IMR-90 (cell line): ENCODE measurements at regions not wholly inside any gene's neighbourhood (a gene's known extent, or its start where the extent isn't known, plus 50 kb on each side); places are given as distances from the start of the nearest gene placed in this dataset.

ENCODE experiments used
- ATAC-seq: fragments of 200-7000 bp; cut with Tn5 transposase; 2 replicates; pipeline ENCODE4 v1.9.1; 2020; ENCODE audit warnings: low read depth, mild to moderate bottlenecking, moderate library complexity
- BruUV-seq: library from RNA; stranded (reverse); fragments of 400-500 nt; replicated peaks from 2 replicates; lab custom pipeline; 2021; lab: Mats Ljungman, UMichigan
- CTCF ChIA-PET: fragments of 300-600 bp; formaldehyde crosslinking; extraction: SDS; loops from one replicate; lab custom pipeline; 2021; ENCODE audit warnings: antibody characterized with exemption; lab: Yijun Ruan, JAX
- POLR2A ChIA-PET: fragments of 300-600 bp; sonication (Branson Sonifier 250); formaldehyde crosslinking; loops from one replicate; lab custom pipeline; 2022; ENCODE audit warnings: antibody characterized with exemption; ENCODE audit not compliant: unreplicated experiment; lab: Charles Lee
- DNase-seq: peaks from one replicate; pipeline ENCODE4 v3.0.0; 2013
- H2AFZ ChIP-seq: replicated peaks from 2 replicates; pipeline ENCODE3; 2013; ENCODE audit warnings: low read length, mild to moderate bottlenecking; ENCODE audit not compliant: poor library complexity
- H2AK5ac ChIP-seq: 2 replicates; pipeline ENCODE4 v1.6.1; 2013; ENCODE audit warnings: low read depth, low read length, inconsistent platforms
- H2AK9ac ChIP-seq: replicated peaks from 2 replicates; pipeline ENCODE3; 2013; ENCODE audit warnings: mild to moderate bottlenecking, low read depth, low read length, moderate library complexity; ENCODE audit not compliant: poor library complexity
- H2BK120ac ChIP-seq: 2 replicates; pipeline ENCODE4 v1.6.1; 2013; ENCODE audit warnings: low read depth, low read length, inconsistent platforms
- H2BK15ac ChIP-seq: 3 replicates; pipeline ENCODE4 v1.6.1; 2013; ENCODE audit warnings: low read depth, low read length, inconsistent platforms
- H2BK20ac ChIP-seq: 2 replicates; pipeline ENCODE4 v1.6.1; 2013; ENCODE audit warnings: low read depth, mild to moderate bottlenecking, inconsistent platforms, low read length, moderate library complexity
- H2BK5ac ChIP-seq: 2 replicates; pipeline ENCODE4 v1.6.1; 2013; ENCODE audit warnings: mild to moderate bottlenecking, low read depth, low read length, inconsistent platforms; ENCODE audit not compliant: poor library complexity, severe bottlenecking
- H3K14ac ChIP-seq: replicated peaks from 2 replicates; pipeline ENCODE4 v1.6.1; 2013; ENCODE audit warnings: low read depth, low read length, inconsistent platforms
- H3K18ac ChIP-seq: 2 replicates; pipeline ENCODE4 v1.6.1; 2013; ENCODE audit warnings: low read depth, low read length, control low read depth
- H3K23ac ChIP-seq: 2 replicates; pipeline ENCODE4 v1.6.1; 2013; ENCODE audit warnings: low read depth, low read length, inconsistent platforms
- H3K27ac ChIP-seq: 2 replicates; pipeline ENCODE4 v1.5.1; 2013; ENCODE audit warnings: mild to moderate bottlenecking, control low read depth, low read length; ENCODE audit not compliant: insufficient read depth
- H3K27me3 ChIP-seq: 2 replicates; pipeline ENCODE4 v1.6.1; 2013; ENCODE audit warnings: low read length; ENCODE audit not compliant: control insufficient read depth, insufficient read depth
- H3K36me3 ChIP-seq: 2 replicates; pipeline ENCODE4 v1.6.1; 2013; ENCODE audit warnings: low read length, mixed read lengths; ENCODE audit not compliant: control insufficient read depth, insufficient read depth
- H3K4ac ChIP-seq: 2 replicates; pipeline ENCODE4 v1.6.1; 2013; ENCODE audit warnings: low read depth, low read length, inconsistent platforms
- H3K4me1 ChIP-seq: 2 replicates; pipeline ENCODE4 v1.6.1; 2013; ENCODE audit warnings: low read length, mixed read lengths; ENCODE audit not compliant: control insufficient read depth, insufficient read depth
- H3K4me2 ChIP-seq: 2 replicates; pipeline ENCODE4 v1.6.1; 2013; ENCODE audit warnings: low read depth, mild to moderate bottlenecking, control low read depth, low read length, moderate library complexity
- H3K4me3 ChIP-seq: 2 replicates; pipeline ENCODE4 v1.5.1; 2013; ENCODE audit warnings: low read depth, mild to moderate bottlenecking, control low read depth, low read length, moderate library complexity; ENCODE audit not compliant: insufficient read depth
- H3K56ac ChIP-seq: 2 replicates; pipeline ENCODE4 v1.6.1; 2013; ENCODE audit warnings: low read length, inconsistent platforms; ENCODE audit not compliant: insufficient read depth; ENCODE audit errors: extremely low read depth
- H3K79me1 ChIP-seq, 2 experiments: 2 replicates each; pipeline ENCODE4 v1.6.1; 2013; ENCODE audit warnings: low read length in 2 of 2, inconsistent platforms in 1 of 2, low read depth in 1 of 2
- H3K9ac ChIP-seq: 2 replicates; pipeline ENCODE4 v1.6.1; 2013; ENCODE audit warnings: low read depth, low read length, control low read depth
- H3K9me1 ChIP-seq: 2 replicates; pipeline ENCODE4 v1.6.1; 2013; ENCODE audit warnings: low read length, inconsistent platforms; ENCODE audit not compliant: insufficient read depth
- H3K9me3 ChIP-seq: 2 replicates; pipeline ENCODE4 v1.6.1; 2013; ENCODE audit warnings: low read length; ENCODE audit not compliant: control insufficient read depth, insufficient read depth
- H4K20me1 ChIP-seq: 2 replicates; pipeline ENCODE4 v1.6.1; 2013; ENCODE audit warnings: low read length, inconsistent platforms; ENCODE audit not compliant: insufficient read depth
- H4K5ac ChIP-seq: 2 replicates; pipeline ENCODE4 v1.6.1; 2013; ENCODE audit warnings: mild to moderate bottlenecking, low read depth, low read length, control low read depth
- H4K8ac ChIP-seq, 2 experiments: 2 replicates each; pipeline ENCODE4 v1.6.1; 2013; ENCODE audit warnings: low read depth in 2 of 2, low read length in 2 of 2, control low read depth in 1 of 2, inconsistent platforms in 1 of 2
- H4K91ac ChIP-seq: 2 replicates; pipeline ENCODE4 v1.6.1; 2013; ENCODE audit warnings: low read depth, low read length, inconsistent platforms; ENCODE audit not compliant: insufficient read depth
- CHD1 ChIP-seq: IDR thresholded peaks from 2 replicates; pipeline ENCODE4 v1.6.1; 2012; ENCODE audit warnings: low read depth, low read length, improper control_type of control experiment
- WGBS, 2 experiments: methylation state at CpG; one replicate each; pipeline versions ENCODE4 v1.1.5 to v1.1.7; 2013; ENCODE audit warnings: missing lambda C conversion rate in 2 of 2; ENCODE audit not compliant: insufficient read length in 1 of 2; ENCODE audit errors: extremely low coverage in 2 of 2; 5-methylcytosine and 5-hydroxymethylcytosine counted together
- dilution Hi-C: fragments of 300-500 bp; cut with HindIII; formaldehyde crosslinking; loops from one replicate; pipeline ENCODE4 v1.14.3; 2018; ENCODE audit warnings: low sequenced_read_pairs; ENCODE audit not compliant: unreplicated experiment
- in situ Hi-C: fragments of 300-500 bp; cut with MboI; formaldehyde crosslinking; loops from 3 replicates; pipeline ENCODE4 v1.14.3; 2019; ENCODE audit warnings: low sequenced_read_pairs, inconsistent platforms, mixed read lengths
- intact Hi-C: fragments of 100-400 bp; cut with micrococcal nuclease; formaldehyde crosslinking; loops from 2 replicates; pipeline ENCODE4 v1.10.0; 2022

DNA sequence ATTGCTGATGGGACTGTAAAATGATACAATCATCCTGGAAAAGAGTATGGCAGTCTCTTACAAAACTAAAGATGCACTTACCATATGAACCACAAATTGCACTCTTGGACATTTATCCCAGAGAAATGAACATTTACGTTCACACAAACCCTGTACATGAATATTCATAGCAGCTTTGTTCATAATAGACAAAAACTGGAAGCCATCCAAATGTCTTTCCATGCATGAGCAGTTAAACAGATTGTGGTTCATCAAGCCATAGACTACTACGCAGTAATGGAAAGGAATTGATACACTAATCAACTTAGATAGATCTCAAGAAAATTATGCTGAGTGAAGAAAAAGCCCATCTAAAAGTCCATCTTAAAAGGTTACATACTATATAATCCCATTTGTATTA is 156.1 kb upstream of the SLC39A10 start:
- no TSS peak for BruUV-seq
- Histone ChIP-seq H3K9me1 (no peaks in the 10 kb centered on the region), H4K5ac (no peak overlapping the region), H3K36me3 (no peaks in the 10 kb centered on the region), H2AK5ac (no peak overlapping the region), H3K27me3 (no peaks in the 10 kb centered on the region), H3K4me1 (no peaks in the 10 kb centered on the region), H2AK9ac (no peak overlapping the region), H4K20me1 (no peaks in the 10 kb centered on the region), H4K8ac (no peak overlapping the region), H4K91ac (no peak overlapping the region), H3K9ac (no peak overlapping the region), H3K56ac (no peak overlapping the region), H2BK120ac (no peak overlapping the region), H2BK5ac (no peak overlapping the region), H3K23ac (no peak overlapping the region), H3K14ac (no peak overlapping the region), H2AFZ (no peak overlapping the region), H3K18ac (no peak overlapping the region), H3K27ac (no peak overlapping the region), H3K79me1 (no peaks in the 10 kb centered on the region), H3K4me2 (no peak overlapping the region), H3K4me3 (no peak overlapping the region), H2BK20ac (0 out of 2 replicates have a peak overlapping the region, but pooled peaks have one; percentile 10), H2BK15ac (no peak overlapping the region), H3K9me3 (no peaks in the 10 kb centered on the region), H3K4ac (no peak overlapping the region)
- no CpG with 5 or more reads among the region's 2 CpGs for WGBS, 2 experiments
- CTCF ChIA-PET, result no interaction called here
- DNase-seq (no peak), ATAC-seq (no peak)
- POLR2A ChIA-PET, result no interaction called here
- in situ Hi-C loops, result loop anchor here (25.0 kb wide), 1 partner anchor 561 kb away; the partner anchor contains the start of gene DNAH7
- dilution Hi-C loops, result no loop called here
- TF ChIP-seq CHD1, result no peak
- intact Hi-C loops, result no loop called here
